Duodenal mucosa (tissue), 2 donors: ENCODE measurements at regions not wholly inside any gene's neighbourhood (a gene's known extent, or its start where the extent isn't known, plus 50 kb on each side); places are given as distances from the start of the nearest gene placed in this dataset.

Experiments
- H3K27ac ChIP-seq: one replicate; pipeline ENCODE4 v1.7.0; 2013; ENCODE audit warnings: low read depth, low read length
- H3K27me3 ChIP-seq, 2 donors: one replicate each; pipeline ENCODE4 v1.7.0; 2013; ENCODE audit warnings: low read length in 2 of 2, control low read depth in 1 of 2; ENCODE audit not compliant: insufficient read depth in 2 of 2, control insufficient read depth in 1 of 2
- H3K36me3 ChIP-seq, 2 donors: one replicate each; pipeline ENCODE4 v1.7.0; 2013; ENCODE audit warnings: low read length in 2 of 2, control low read depth in 1 of 2; ENCODE audit not compliant: insufficient read depth in 2 of 2, control insufficient read depth in 1 of 2
- H3K4me1 ChIP-seq, 2 donors: one replicate each; pipeline ENCODE4 v1.7.0; 2013; ENCODE audit warnings: low read length in 2 of 2, control low read depth in 1 of 2; ENCODE audit not compliant: insufficient read depth in 2 of 2, control insufficient read depth in 1 of 2
- H3K4me3 ChIP-seq, 2 donors: one replicate each; pipeline ENCODE4 v1.7.0; 2013; ENCODE audit warnings: low read length in 2 of 2, low read depth in 1 of 2
- H3K9ac ChIP-seq, 2 donors: one replicate each; pipeline ENCODE4 v1.7.0; 2013; ENCODE audit warnings: low read length in 2 of 2, low read depth in 1 of 2
- H3K9me3 ChIP-seq, 2 donors: one replicate each; pipeline ENCODE4 v1.7.0; 2013; ENCODE audit warnings: low read length in 2 of 2, control low read depth in 1 of 2; ENCODE audit not compliant: control insufficient read depth in 1 of 2

- Histone ChIP-seq H3K9ac (no peak overlapping the region), H3K4me3 (no peak overlapping the region), H3K27me3 (no peaks in the 10 kb centered on the region), H3K4me1 (no peaks in the 10 kb centered on the region), H3K36me3 (no peaks in the 10 kb centered on the region), H3K27ac (no peak overlapping the region), H3K9me3 (no peaks in the 10 kb centered on the region)
These were observed 317.6 kb downstream of the PLA2G4A start for GRCh38 chr1:187146388-187146787.

- no peak overlapping the region for H3K9ac ChIP-seq
- H3K4me3 ChIP-seq = no peak overlapping the region
- H3K9me3 ChIP-seq = no peaks in the 10 kb centered on the region
- H3K36me3 ChIP-seq = no peaks in the 10 kb centered on the region
- no peaks in the 10 kb centered on the region for H3K4me1 ChIP-seq
- H3K27me3 ChIP-seq = no peaks in the 10 kb centered on the region
- H3K27ac ChIP-seq = no peak overlapping the region
These were observed 322.8 kb downstream of the PLA2G4A start for GRCh38 chr1:187151555-187151954.

- no peaks in the 10 kb centered on the region for H3K36me3 ChIP-seq
- H3K4me1 ChIP-seq = no peaks in the 10 kb centered on the region
- no peak overlapping the region for H3K9ac ChIP-seq
- no peak overlapping the region for H3K27ac ChIP-seq
- no peaks in the 10 kb centered on the region for H3K27me3 ChIP-seq
- no peaks in the 10 kb centered on the region for H3K9me3 ChIP-seq
- no peak overlapping the region for H3K4me3 ChIP-seq
These were observed 324.3 kb downstream of the PLA2G4A start for GRCh38 chr1:187153047-187153446.

- Histone ChIP-seq H3K36me3 (no peaks in the 10 kb centered on the region), H3K27ac (no peak overlapping the region), H3K4me1 (no peaks in the 10 kb centered on the region), H3K9ac (no peak overlapping the region), H3K4me3 (no peak overlapping the region), H3K27me3 (no peaks in the 10 kb centered on the region), H3K9me3 (no peaks in the 10 kb centered on the region)
These were observed 328.4 kb downstream of the PLA2G4A start for GRCh38 chr1:187157115-187157514.

- no peak overlapping the region for H3K9ac ChIP-seq
- H3K9me3 ChIP-seq = no peaks in the 10 kb centered on the region
- H3K27me3 ChIP-seq = no peaks in the 10 kb centered on the region
- H3K4me3 ChIP-seq = no peak overlapping the region
- no peaks in the 10 kb centered on the region for H3K36me3 ChIP-seq
- no peak overlapping the region for H3K27ac ChIP-seq
- H3K4me1 ChIP-seq = no peaks in the 10 kb centered on the region
These were observed 328.8 kb downstream of the PLA2G4A start for GRCh38 chr1:187157552-187157951.

- no peaks in the 10 kb centered on the region for H3K36me3 ChIP-seq
- no peaks in the 10 kb centered on the region for H3K27me3 ChIP-seq
- H3K27ac ChIP-seq = no peak overlapping the region
- no peaks in the 10 kb centered on the region for H3K4me1 ChIP-seq
- no peak overlapping the region for H3K9ac ChIP-seq
- no peak overlapping the region for H3K4me3 ChIP-seq
- H3K9me3 ChIP-seq = peaks cover 0 to 3% of the 10 kb centered on the region in 2 donors
These were observed 338.8 kb downstream of the PLA2G4A start for GRCh38 chr1:187167555-187167954.

GRCh38 chr1:187168297-187168696 is 339.5 kb downstream of the PLA2G4A start:
- H3K9me3 ChIP-seq = peaks cover 0 to 3% of the 10 kb centered on the region in 2 donors
- no peaks in the 10 kb centered on the region for H3K36me3 ChIP-seq
- H3K27me3 ChIP-seq = no peaks in the 10 kb centered on the region
- H3K4me1 ChIP-seq = no peaks in the 10 kb centered on the region
- no peak overlapping the region for H3K9ac ChIP-seq
- H3K4me3 ChIP-seq = no peak overlapping the region
- H3K27ac ChIP-seq = no peak overlapping the region

- Histone ChIP-seq H3K27ac (no peak overlapping the region), H3K9me3 (peaks cover 0 to 7% of the 10 kb centered on the region in 2 donors), H3K27me3 (no peaks in the 10 kb centered on the region), H3K4me1 (no peaks in the 10 kb centered on the region), H3K9ac (no peak overlapping the region), H3K36me3 (no peaks in the 10 kb centered on the region), H3K4me3 (no peak overlapping the region)
These were observed 356.6 kb downstream of the PLA2G4A start for GRCh38 chr1:187185389-187185788.

GRCh38 chr1:187197685-187198084 is 368.9 kb downstream of the PLA2G4A start:
- no peak overlapping the region for H3K27ac ChIP-seq
- no peak overlapping the region for H3K9ac ChIP-seq
- H3K4me3 ChIP-seq = no peak overlapping the region
- H3K27me3 ChIP-seq = no peaks in the 10 kb centered on the region
- no peaks in the 10 kb centered on the region for H3K4me1 ChIP-seq
- H3K36me3 ChIP-seq = no peaks in the 10 kb centered on the region
- H3K9me3 ChIP-seq = no peaks in the 10 kb centered on the region

GRCh38 chr1:187203257-187203656 is 374.5 kb downstream of the PLA2G4A start:
- no peak overlapping the region for H3K9ac ChIP-seq
- H3K4me1 ChIP-seq = no peaks in the 10 kb centered on the region
- H3K4me3 ChIP-seq = no peak overlapping the region
- H3K9me3 ChIP-seq = no peaks in the 10 kb centered on the region
- H3K27me3 ChIP-seq = no peaks in the 10 kb centered on the region
- no peak overlapping the region for H3K27ac ChIP-seq
- no peaks in the 10 kb centered on the region for H3K36me3 ChIP-seq

- no peaks in the 10 kb centered on the region for H3K36me3 ChIP-seq
- no peaks in the 10 kb centered on the region for H3K27me3 ChIP-seq
- no peak overlapping the region for H3K4me3 ChIP-seq
- H3K9ac ChIP-seq = no peak overlapping the region
- no peaks in the 10 kb centered on the region for H3K4me1 ChIP-seq
- no peaks in the 10 kb centered on the region for H3K9me3 ChIP-seq
- no peak overlapping the region for H3K27ac ChIP-seq
These were observed 383.6 kb downstream of the PLA2G4A start for GRCh38 chr1:187212377-187212776.
